Stimulated activated naive CD4-positive, alpha-beta T cell (primary cell): ENCODE measurements at regions not wholly inside any gene's neighbourhood (a gene's known extent, or its start where the extent isn't known, plus 50 kb on each side); places are given as distances from the start of the nearest gene placed in this dataset.

Experiments
- DNase-seq, 6 experiments: peaks; one replicate each; lab custom pipeline; 2025; lab: John Stamatoyannopoulos, UW

GRCh38 chr6:2462831-2463230 lies 217.4 kb upstream of the GMDS start:
- DNase-seq: no peak

- DNase-seq: no peak
Observed at GRCh38 chr6:2460216-2460745, 214.9 kb upstream of the GMDS start.

- no peak for DNase-seq
Observed at GRCh38 chr6:2454180-2454579, 208.8 kb upstream of the GMDS start.

GRCh38 chr6:2450546-2450945 lies 205.1 kb upstream of the GMDS start:
- DNase-seq: no peak

GRCh38 chr6:2449572-2449940 lies 204.2 kb upstream of the GMDS start:
- no peak for DNase-seq

GRCh38 chr6:2448826-2449571 lies 203.6 kb upstream of the GMDS start:
- DNase-seq: no peak

GRCh38 chr6:2447931-2448330 lies 202.5 kb upstream of the GMDS start:
- no peak for DNase-seq

GRCh38 chr6:2447318-2447920 lies 202.0 kb upstream of the GMDS start:
- DNase-seq: no peak

GRCh38 chr6:2441601-2442475 lies 196.4 kb upstream of the GMDS start:
- no peak for DNase-seq

- no peak for DNase-seq
Observed at GRCh38 chr6:2440516-2440915, 195.1 kb upstream of the GMDS start.

- no peak for DNase-seq
Observed at GRCh38 chr6:2439632-2440031, 194.2 kb upstream of the GMDS start.

- no peak for DNase-seq
Observed at GRCh38 chr6:2439082-2439481, 193.7 kb upstream of the GMDS start.

GRCh38 chr6:2436410-2437154 lies 191.2 kb upstream of the GMDS start:
- DNase-seq: no peak

GRCh38 chr6:2435323-2435722 lies 189.9 kb upstream of the GMDS start:
- DNase-seq: no peak

- no peak for DNase-seq
Observed at GRCh38 chr6:2434912-2435311, 189.5 kb upstream of the GMDS start.

- DNase-seq: no peak
Observed at GRCh38 chr6:2434116-2434515, 188.7 kb upstream of the GMDS start.

- no peak for DNase-seq
Observed at GRCh38 chr6:2433711-2434110, 188.3 kb upstream of the GMDS start.

- DNase-seq: no peak
Observed at GRCh38 chr6:2433266-2433665, 187.9 kb upstream of the GMDS start.

GRCh38 chr6:2432292-2432691 lies 186.9 kb upstream of the GMDS start:
- no peak for DNase-seq

- DNase-seq: no peak
Observed at GRCh38 chr6:2430612-2431011, 185.2 kb upstream of the GMDS start.

GRCh38 chr6:2429460-2429859 lies 184.1 kb upstream of the GMDS start:
- no peak for DNase-seq

- no peak for DNase-seq
Observed at GRCh38 chr6:2429032-2429431, 183.6 kb upstream of the GMDS start.
